ENCODE measurements at regions not wholly inside any gene's neighbourhood (a gene's known extent, or its start where the extent isn't known, plus 50 kb on each side); places are given as distances from the start of the nearest gene placed in this dataset.

DNA sequence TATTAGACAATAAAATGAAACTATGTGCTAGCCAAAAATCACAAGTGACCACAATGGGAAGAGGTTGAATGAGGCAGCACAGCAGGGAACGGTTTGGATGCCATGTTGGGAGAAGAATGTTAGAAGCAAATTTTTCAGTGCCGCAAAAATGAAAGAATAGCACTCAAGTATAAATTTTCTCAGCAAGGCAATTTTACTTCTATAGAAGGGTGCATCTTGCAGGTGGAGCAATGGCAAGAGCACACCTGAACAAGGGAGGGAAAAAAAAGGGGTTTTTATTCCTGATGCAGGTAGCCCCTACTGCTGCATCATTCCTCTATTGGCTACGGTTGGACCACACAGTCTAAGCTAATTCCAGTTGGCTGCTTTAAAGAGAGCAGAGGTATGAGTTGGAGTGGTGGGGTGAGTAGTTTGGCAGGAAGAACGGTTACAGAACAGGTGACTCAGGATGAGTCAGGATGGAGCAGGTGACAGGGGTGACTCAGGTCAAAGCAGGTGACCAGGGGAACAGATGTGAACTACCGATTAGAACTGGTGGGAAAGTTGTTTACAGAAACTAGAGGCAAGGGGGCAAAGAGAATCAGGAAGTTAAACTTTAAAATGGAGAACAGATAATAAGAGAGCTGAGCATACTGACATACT is 301.1 kb upstream of the NRIP1 start:
- WGBS (ENCODE audit: extremely low coverage, insufficient coverage, insufficient read length) = no CpG with 5 or more reads among the region's 5 CpGs
- H4K91ac ChIP-seq (ENCODE audit: low read depth, low read length) = no peak overlapping the region

DNA sequence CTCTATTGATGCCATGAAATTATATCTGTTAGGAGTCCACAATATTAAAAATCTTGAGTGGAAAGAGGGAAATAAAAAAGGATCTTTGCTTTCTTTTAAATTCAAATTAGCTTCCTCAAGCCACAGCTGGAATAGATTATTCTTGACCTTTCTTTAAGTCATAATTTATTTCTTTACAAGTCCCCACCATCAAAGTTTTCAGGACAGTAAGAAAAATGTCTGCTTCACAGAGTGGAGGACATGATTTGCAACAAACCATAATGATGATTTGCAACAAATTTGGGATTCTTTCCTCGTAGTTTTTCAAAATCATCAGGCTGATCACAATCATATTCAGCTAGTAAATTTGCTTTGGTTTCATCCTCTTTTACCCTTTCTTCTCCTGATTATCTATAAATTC is 301.8 kb upstream of the NRIP1 start:
- Histone ChIP-seq H2AFZ (ENCODE audit: insufficient read depth, low read length, poor library complexity) (no peak overlapping the region), H3K23ac (ENCODE audit: low read length) (no peak overlapping the region), H3K79me1 (ENCODE audit: low read length) (no peaks in the 10 kb centered on the region), H4K91ac (ENCODE audit: low read depth, low read length) (no peak overlapping the region), H3K4me3 (ENCODE audit: low read depth, low read length) (no peak overlapping the region), H3K9me3 (ENCODE audit: insufficient read depth, low read depth, low read length) (peaks cover 5% of the 10 kb centered on the region), H3K4me1 (ENCODE audit: control insufficient read depth in 1 of 2, insufficient read depth in 2 of 2, low read length in 2 of 2) (no peaks in the 10 kb centered on the region), H2BK12ac (ENCODE audit: low read length) (no peak overlapping the region), H3K4ac (ENCODE audit: low read depth, low read length) (no peak overlapping the region), H2AK5ac (ENCODE audit: low read length) (no peak overlapping the region), H4K8ac (ENCODE audit: low read depth, low read length) (no peak overlapping the region), H2BK5ac (ENCODE audit: low read depth, low read length, poor library complexity) (no peak overlapping the region), H3K36me3 (ENCODE audit: control insufficient read depth in 1 of 2, insufficient read depth in 2 of 2, low read length in 2 of 2) (peaks cover 0 to 3% of the 10 kb centered on the region in 2 experiments), H3K14ac (ENCODE audit: low read length) (no peak overlapping the region), H4K12ac (ENCODE audit: low read depth, low read length) (no peak overlapping the region), H3K27ac (ENCODE audit: low read depth, low read length) (no peak overlapping the region), H3K4me2 (ENCODE audit: low read length) (no peak overlapping the region), H3K18ac (ENCODE audit: low read length) (no peak overlapping the region), H3K9ac (ENCODE audit: low read length) (no peak overlapping the region), H3K79me2 (ENCODE audit: control insufficient read depth, insufficient read depth, low read length, poor library complexity) (no peaks in the 10 kb centered on the region), H3K27me3 (ENCODE audit: insufficient read depth, low read length) (no peaks in the 10 kb centered on the region), H2BK120ac (ENCODE audit: insufficient read depth, low read length, poor library complexity) (no peak overlapping the region)
- no CpG with 5 or more reads among the region's 1 CpG for WGBS (ENCODE audit: extremely low coverage, insufficient coverage, insufficient read length)
- no peak for DNase-seq

More for the DNA sequence above, 301.1 kb upstream of the NRIP1 start:
- H2AFZ ChIP-seq (ENCODE audit: insufficient read depth, low read length, poor library complexity) = no peak overlapping the region
- no peaks in the 10 kb centered on the region for H3K4me1 ChIP-seq (ENCODE audit: control insufficient read depth in 1 of 2, insufficient read depth in 2 of 2, low read length in 2 of 2)
- H4K12ac ChIP-seq (ENCODE audit: low read depth, low read length) = no peak overlapping the region
- peak; percentile 38 to 59 for DNase-seq
- no peak overlapping the region for H2BK5ac ChIP-seq (ENCODE audit: low read depth, low read length, poor library complexity)
- H3K4ac ChIP-seq (ENCODE audit: low read depth, low read length) = no peak overlapping the region
- H3K36me3 ChIP-seq (ENCODE audit: control insufficient read depth in 1 of 2, insufficient read depth in 2 of 2, low read length in 2 of 2) = peaks cover 0 to 3% of the 10 kb centered on the region in 2 experiments
- H3K79me2 ChIP-seq (ENCODE audit: control insufficient read depth, insufficient read depth, low read length, poor library complexity) = no peaks in the 10 kb centered on the region
- no peaks in the 10 kb centered on the region for H3K27me3 ChIP-seq (ENCODE audit: insufficient read depth, low read length)
- H3K18ac ChIP-seq (ENCODE audit: low read length) = no peak overlapping the region
- H3K9me3 ChIP-seq (ENCODE audit: insufficient read depth, low read depth, low read length) = peaks cover 5% of the 10 kb centered on the region
- H3K23ac ChIP-seq (ENCODE audit: low read length) = no peak overlapping the region
- no peaks in the 10 kb centered on the region for H3K79me1 ChIP-seq (ENCODE audit: low read length)
- H3K4me2 ChIP-seq (ENCODE audit: low read length) = no peak overlapping the region
- H2BK120ac ChIP-seq (ENCODE audit: insufficient read depth, low read length, poor library complexity) = no peak overlapping the region
- H2AK5ac ChIP-seq (ENCODE audit: low read length) = no peak overlapping the region
- H3K4me3 ChIP-seq (ENCODE audit: low read depth, low read length) = no peak overlapping the region
- no peak overlapping the region for H4K8ac ChIP-seq (ENCODE audit: low read depth, low read length)
- H3K27ac ChIP-seq (ENCODE audit: low read depth, low read length) = no peak overlapping the region
- H2BK12ac ChIP-seq (ENCODE audit: low read length) = no peak overlapping the region
- H3K14ac ChIP-seq (ENCODE audit: low read length) = no peak overlapping the region
- no peak overlapping the region for H3K9ac ChIP-seq (ENCODE audit: low read length)

DNA sequence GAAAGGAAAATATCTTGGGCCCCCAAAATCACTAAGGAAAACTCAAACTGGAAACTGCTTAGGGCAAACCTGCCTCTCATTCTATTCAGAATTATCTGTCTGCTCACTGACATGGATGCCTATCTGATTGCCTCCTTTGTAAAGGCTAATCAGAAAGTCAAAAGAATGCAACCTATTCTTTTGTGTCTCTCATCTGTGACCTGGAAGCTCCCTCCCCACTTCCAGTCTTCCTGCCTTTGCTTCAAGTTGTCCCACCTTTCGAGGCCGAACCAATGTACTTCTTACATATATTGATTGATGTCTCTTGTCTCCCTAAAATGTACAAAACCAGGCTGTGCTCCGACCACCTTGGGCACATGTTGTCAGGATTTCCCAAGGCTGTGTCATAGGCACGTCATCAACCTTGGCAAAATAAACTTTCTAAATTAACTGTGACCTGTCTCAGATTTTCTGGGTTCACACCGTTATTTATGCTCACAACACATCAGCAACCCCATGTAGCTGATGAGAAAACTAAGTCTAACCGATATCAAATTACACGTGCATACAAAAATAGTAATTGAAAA is 302.3 kb upstream of the NRIP1 start:
- Histone ChIP-seq H2AK5ac (ENCODE audit: low read length) (no peak overlapping the region), H3K79me1 (ENCODE audit: low read length) (no peaks in the 10 kb centered on the region), H3K4me3 (ENCODE audit: low read depth, low read length) (no peak overlapping the region), H2AFZ (ENCODE audit: insufficient read depth, low read length, poor library complexity) (no peak overlapping the region), H3K4me2 (ENCODE audit: low read length) (no peak overlapping the region), H2BK12ac (ENCODE audit: low read length) (no peak overlapping the region), H3K4me1 (ENCODE audit: control insufficient read depth in 1 of 2, insufficient read depth in 2 of 2, low read length in 2 of 2) (no peaks in the 10 kb centered on the region), H3K27me3 (ENCODE audit: insufficient read depth, low read length) (no peaks in the 10 kb centered on the region), H3K23ac (ENCODE audit: low read length) (no peak overlapping the region), H4K8ac (ENCODE audit: low read depth, low read length) (no peak overlapping the region), H4K91ac (ENCODE audit: low read depth, low read length) (no peak overlapping the region), H3K14ac (ENCODE audit: low read length) (no peak overlapping the region), H3K79me2 (ENCODE audit: control insufficient read depth, insufficient read depth, low read length, poor library complexity) (no peaks in the 10 kb centered on the region), H3K4ac (ENCODE audit: low read depth, low read length) (no peak overlapping the region), H2BK120ac (ENCODE audit: insufficient read depth, low read length, poor library complexity) (no peak overlapping the region), H3K18ac (ENCODE audit: low read length) (no peak overlapping the region), H3K27ac (ENCODE audit: low read depth, low read length) (no peak overlapping the region), H3K9me3 (ENCODE audit: insufficient read depth, low read depth, low read length) (peaks cover 5% of the 10 kb centered on the region), H2BK5ac (ENCODE audit: low read depth, low read length, poor library complexity) (no peak overlapping the region), H3K9ac (ENCODE audit: low read length) (no peak overlapping the region), H4K12ac (ENCODE audit: low read depth, low read length) (no peak overlapping the region), H3K36me3 (ENCODE audit: control insufficient read depth in 1 of 2, insufficient read depth in 2 of 2, low read length in 2 of 2) (peaks cover 0 to 3% of the 10 kb centered on the region in 2 experiments)
- DNase-seq = peak in 1 of 2 donors; percentile 9
- no CpG with 5 or more reads among the region's 7 CpGs for WGBS (ENCODE audit: extremely low coverage, insufficient coverage, insufficient read length)

DNA sequence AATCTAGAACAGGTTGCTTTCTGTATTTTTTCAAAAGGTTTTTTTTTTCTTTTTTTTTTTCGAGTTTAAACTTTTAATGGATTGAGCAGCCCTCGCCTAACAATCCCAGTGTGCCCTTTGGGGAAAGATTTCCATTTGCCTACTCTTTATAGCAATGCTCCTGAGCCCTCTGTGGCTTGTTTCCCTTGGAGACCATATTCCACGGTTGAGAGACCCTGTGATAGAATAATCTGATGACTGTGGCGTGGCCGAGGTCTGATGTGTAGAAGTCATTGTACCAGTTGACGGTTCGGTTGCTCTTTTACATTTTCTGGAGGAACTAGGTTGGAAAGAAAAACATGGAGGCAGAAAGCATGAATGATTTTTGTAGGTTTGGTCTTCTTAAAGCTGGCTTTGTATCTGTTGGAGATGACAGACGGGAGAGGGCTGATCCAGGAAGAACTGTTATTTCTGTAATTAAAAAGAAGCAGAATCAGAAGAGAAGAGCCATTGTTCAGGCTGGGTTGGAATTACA is 305.7 kb upstream of the NRIP1 start:
- Histone ChIP-seq H3K36me3 (ENCODE audit: control insufficient read depth in 1 of 2, insufficient read depth in 2 of 2, low read length in 2 of 2) (peaks cover 0 to 3% of the 10 kb centered on the region in 2 experiments), H2AFZ (ENCODE audit: insufficient read depth, low read length, poor library complexity) (no peak overlapping the region), H3K79me2 (ENCODE audit: control insufficient read depth, insufficient read depth, low read length, poor library complexity) (peaks cover 1% of the 10 kb centered on the region), H2BK12ac (ENCODE audit: low read length) (no peak overlapping the region), H3K27ac (ENCODE audit: low read depth, low read length) (no peak overlapping the region), H3K4me1 (ENCODE audit: control insufficient read depth in 1 of 2, insufficient read depth in 2 of 2, low read length in 2 of 2) (no peaks in the 10 kb centered on the region), H3K4ac (ENCODE audit: low read depth, low read length) (no peak overlapping the region), H3K9ac (ENCODE audit: low read length) (no peak overlapping the region), H3K4me2 (ENCODE audit: low read length) (no peak overlapping the region), H3K4me3 (ENCODE audit: low read depth, low read length) (no peak overlapping the region), H3K14ac (ENCODE audit: low read length) (no peak overlapping the region), H2AK5ac (ENCODE audit: low read length) (no peak overlapping the region), H4K91ac (ENCODE audit: low read depth, low read length) (no peak overlapping the region), H2BK120ac (ENCODE audit: insufficient read depth, low read length, poor library complexity) (no peak overlapping the region), H3K23ac (ENCODE audit: low read length) (no peak overlapping the region), H3K27me3 (ENCODE audit: insufficient read depth, low read length) (no peaks in the 10 kb centered on the region), H4K8ac (ENCODE audit: low read depth, low read length) (no peak overlapping the region), H2BK5ac (ENCODE audit: low read depth, low read length, poor library complexity) (no peak overlapping the region), H4K12ac (ENCODE audit: low read depth, low read length) (no peak overlapping the region), H3K18ac (ENCODE audit: low read length) (no peak overlapping the region), H3K9me3 (ENCODE audit: insufficient read depth, low read depth, low read length) (peaks cover 5% of the 10 kb centered on the region), H3K79me1 (ENCODE audit: low read length) (no peaks in the 10 kb centered on the region)
- WGBS (ENCODE audit: extremely low coverage, insufficient coverage, insufficient read length) = no CpG with 5 or more reads among the region's 8 CpGs
- no peak for DNase-seq

Measured in trophoblast cell (in vitro differentiated cells and primary cell).